Activated CD4-positive, CD25-positive, alpha-beta regulatory T cell (primary cell): ENCODE measurements at regions not wholly inside any gene's neighbourhood (a gene's known extent, or its start where the extent isn't known, plus 50 kb on each side); places are given as distances from the start of the nearest gene placed in this dataset.
"Not testable (repeated sequence)": the region's sequence is repeated elsewhere in the genome, so short reads cannot be mapped to it uniquely, and the experiment has no call there.

ENCODE experiments used
- DNase-seq, 4 experiments: peaks; one replicate each; lab custom pipeline; 2025; lab: John Stamatoyannopoulos, UW

- no peak for DNase-seq
Observed at GRCh38 chr6:141393405-141394124, 739.2 kb upstream of the GJE1 start.

DNA sequence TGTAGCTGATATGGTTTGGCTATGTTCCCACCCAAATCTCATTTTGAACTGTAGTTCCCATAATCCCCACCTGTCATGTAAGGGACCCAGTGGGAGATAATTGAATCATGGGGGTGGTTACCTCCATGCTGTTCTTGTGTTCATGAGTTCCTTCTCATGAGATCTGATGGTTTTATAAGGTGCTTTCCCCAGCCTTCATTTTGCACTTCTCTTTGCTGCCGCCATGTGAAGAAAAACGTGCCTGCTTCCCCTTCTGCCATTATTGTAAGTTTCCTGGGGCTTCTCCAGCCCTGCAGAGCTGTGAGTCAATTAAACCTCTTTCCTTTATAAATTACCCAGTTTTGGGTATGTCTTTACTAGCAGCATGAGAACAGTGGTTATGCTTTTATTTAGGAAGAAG, 741.6 kb upstream of the GJE1 start:
- not testable (repeated sequence) for DNase-seq

DNA sequence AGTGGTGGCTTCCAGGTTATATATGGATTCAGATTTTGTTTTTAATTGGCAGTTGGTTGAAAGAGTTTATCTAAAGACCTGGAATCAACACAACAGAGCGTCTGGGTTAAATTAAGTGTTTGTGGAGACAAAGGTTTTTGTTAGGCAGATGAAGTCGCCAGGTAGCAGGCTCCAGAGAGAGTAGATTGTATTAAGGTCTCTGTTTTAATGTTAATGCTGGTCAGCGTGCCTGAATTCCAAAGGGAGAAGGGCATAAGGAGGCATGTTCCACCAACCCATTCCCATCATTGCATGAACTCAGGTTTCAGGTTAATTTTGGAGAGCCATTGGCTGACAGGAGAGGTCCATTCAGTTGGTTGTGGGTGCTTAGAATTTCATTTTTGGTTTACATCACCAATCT, 744.1 kb upstream of the GJE1 start:
- DNase-seq, result no peak

GRCh38 chr6:141370438-141370837, 762.3 kb upstream of the GJE1 start:
- DNase-seq, result no peak

DNA sequence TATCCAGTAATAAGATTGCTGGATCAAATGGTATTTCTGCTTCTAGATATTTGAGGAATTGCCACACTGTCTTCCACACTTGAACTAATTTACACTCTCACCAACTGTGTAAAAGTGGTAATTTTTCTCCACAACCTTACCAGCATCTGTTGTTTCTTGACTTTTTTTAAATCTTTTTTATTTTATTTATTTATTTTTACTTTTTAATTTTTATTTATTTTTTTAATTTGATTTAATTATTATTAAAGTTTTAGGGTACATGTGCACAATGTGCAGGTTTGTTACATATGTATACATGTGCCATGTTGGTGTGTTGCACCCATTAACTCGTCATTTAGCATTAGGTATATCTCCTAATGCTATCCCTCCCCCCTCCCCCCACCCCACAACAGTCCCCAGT, 765.9 kb upstream of the GJE1 start:
- not testable (repeated sequence) for DNase-seq

- DNase-seq, result no peak
Observed at GRCh38 chr6:141364694-141365093, 768.0 kb upstream of the GJE1 start.

DNA sequence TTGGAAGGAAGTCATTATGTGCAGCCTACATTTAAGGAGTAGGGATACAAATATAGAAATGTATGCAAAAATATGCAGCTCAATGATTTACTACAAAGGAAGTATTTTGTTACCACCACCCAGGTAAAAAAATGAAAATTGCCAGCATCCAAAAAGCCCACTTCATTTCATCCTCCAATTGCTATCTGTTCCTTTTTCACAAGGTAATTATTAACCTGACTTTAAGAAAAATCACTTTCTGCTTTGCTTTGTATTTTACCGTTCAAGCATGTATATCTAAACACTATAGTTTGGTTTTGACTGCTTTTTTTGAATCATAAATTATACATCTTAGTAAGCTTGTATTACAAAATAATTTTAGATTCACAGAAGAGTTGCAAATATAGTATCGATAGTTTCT, 768.5 kb upstream of the GJE1 start:
- no peak for DNase-seq

DNA sequence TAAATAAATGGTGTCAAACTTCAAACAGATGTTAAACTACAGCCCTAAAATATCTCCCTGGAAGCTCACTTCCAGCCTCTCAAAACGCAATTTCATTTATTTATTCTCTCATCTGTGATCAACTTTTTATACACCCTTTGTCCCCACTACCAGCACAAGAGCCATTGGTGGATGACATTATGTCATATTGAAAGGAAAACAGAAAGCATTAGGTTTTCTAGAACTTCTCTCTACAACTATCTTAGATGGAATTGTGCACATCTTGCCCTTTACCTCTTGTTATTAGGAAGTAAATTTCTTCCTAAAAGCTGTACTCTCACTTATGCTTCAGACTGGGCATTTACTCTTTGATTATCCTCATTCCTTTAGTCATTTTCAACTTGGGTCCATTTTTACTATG, 771.2 kb upstream of the GJE1 start:
- DNase-seq, result no peak

DNA sequence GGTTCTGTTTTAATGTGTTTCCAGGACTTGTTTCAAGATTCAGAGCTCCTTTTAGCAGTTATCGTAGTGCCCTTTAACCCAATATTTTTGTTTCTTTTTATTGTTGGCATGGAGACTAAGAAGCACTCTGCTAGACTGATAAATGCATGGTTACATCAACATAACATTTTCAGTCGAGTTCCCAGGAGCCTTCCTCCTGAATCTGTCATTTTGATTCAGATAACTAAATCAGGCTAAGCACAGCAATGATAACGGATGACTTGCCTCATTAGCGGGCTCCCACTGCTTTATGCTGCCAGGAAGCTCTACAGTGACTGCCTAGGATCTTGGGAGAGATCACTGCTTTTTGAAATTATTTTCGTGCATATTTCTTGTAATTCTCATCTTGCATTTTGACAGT, 772.8 kb upstream of the GJE1 start:
- DNase-seq, result no peak

GRCh38 chr6:141354191-141354955, 778.4 kb upstream of the GJE1 start:
- DNase-seq, result no peak

- DNase-seq, result no peak
Observed at GRCh38 chr6:141351721-141352120, 781.0 kb upstream of the GJE1 start.

- DNase-seq, result no peak
Observed at GRCh38 chr6:141349710-141350109, 783.0 kb upstream of the GJE1 start.

DNA sequence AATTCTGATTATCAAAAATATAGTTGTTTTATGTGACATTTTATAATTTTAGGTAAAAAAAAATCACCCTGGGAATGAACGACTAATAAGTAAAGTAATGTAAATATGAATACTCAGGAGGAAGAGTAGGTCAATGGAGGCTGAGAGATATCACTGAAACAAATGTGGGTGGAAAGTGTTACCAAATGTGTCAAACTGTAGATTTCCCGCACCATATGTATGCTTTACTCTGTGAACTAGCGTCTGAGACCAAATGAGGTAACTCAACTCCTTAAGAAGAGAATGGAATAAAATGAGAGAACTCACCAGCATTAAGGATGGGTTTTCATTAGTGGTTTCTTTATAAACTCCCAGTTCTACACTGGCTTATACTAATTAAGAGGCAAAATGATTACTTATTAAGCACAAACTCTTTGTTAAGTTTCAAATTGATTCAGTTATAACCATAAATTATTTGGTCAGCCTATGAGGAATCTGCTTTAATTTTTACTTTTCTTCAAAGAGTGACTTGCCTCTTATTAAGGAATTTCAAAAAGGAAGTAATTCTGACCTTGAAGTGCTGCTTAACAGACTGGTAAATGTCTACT, 784.7 kb upstream of the GJE1 start:
- no peak for DNase-seq

- DNase-seq, result no peak
Observed at GRCh38 chr6:141347086-141347485, 785.6 kb upstream of the GJE1 start.

GRCh38 chr6:141346535-141346934, 786.2 kb upstream of the GJE1 start:
- no peak for DNase-seq

GRCh38 chr6:141337191-141337590, 795.5 kb upstream of the GJE1 start:
- DNase-seq, result no peak

- no peak for DNase-seq
Observed at GRCh38 chr6:141335477-141336273, 797.0 kb upstream of the GJE1 start.

DNA sequence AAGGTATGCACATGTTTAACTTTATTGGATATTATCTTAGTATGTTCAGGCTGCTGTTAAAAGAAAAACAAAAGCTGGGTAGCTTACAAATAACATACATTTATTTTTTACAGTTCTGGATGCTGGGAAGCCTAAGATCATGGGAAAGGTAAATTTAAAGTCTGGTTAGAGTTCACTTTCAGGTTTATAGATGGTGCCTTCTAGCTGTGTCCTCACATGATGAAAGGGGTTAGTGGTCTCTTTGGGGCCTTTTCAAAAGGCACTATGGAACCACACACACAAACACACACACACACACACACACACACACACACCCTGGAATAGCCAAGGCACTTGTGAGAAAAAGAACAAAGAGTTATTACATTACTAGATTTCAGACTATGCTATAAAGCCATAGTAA, 805.8 kb upstream of the GJE1 start:
- DNase-seq, result no peak

DNA sequence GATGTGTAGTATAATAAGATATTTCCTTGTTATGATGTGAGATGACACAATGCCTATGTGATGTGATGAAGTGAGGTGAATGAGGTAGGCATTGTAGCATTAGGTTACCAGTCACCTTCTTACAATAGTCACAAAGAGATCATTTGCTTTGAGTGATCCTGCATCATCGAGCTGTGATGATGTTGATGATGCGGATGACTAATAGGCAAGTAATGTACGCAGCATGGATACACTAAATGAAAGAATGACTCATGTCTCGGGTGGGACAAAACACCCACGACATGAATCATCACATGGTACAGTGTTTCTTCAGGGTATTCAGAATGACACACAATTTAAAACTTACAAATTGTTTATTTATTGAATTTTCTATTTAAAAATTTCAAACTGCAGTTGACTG, 806.3 kb upstream of the GJE1 start:
- DNase-seq, result peak in 2 of 4 experiments; percentile 0 to 1

DNA sequence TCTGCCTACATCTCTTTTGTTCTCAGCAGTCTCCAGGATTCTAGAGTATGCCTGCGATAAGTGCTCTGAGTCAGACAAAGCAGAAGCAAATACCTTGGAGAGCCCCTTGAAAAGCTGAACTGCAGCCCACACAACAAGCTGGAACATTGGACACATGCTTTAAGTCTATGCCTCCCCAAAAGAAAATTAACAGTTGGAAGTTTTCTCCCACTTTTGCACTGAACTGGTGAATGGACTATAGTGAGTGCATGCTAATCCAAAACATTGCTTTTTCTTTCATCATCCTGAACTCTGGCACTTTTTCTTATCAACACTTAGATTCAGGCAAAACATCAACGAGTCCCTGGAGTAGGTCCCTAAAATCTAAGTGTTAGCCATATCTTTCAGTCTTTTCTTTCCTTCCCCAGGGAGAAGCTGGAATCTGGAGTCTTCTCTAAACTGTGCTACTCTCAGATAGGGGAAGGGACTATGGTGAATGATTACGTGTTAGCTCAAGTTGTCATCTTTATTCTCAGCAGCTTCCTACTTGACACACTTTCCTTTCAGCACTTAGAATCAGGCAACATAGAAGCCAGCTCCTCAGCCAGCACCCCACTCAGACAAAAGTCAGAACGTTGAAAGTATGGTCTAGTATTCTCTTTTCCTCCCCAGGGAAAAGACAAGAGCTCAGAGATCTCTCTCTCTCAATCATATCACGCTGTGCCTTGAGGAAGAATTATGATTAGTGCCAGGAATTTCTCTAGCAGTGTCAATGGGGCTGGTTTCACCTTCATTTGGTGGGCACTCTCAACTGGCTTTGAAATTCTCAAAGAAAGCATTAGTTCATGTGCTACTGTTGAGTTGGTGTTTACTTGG, 811.0 kb upstream of the GJE1 start:
- DNase-seq, result no peak

- DNase-seq, result no peak
Observed at GRCh38 chr6:141316236-141316635, 816.5 kb upstream of the GJE1 start.

DNA sequence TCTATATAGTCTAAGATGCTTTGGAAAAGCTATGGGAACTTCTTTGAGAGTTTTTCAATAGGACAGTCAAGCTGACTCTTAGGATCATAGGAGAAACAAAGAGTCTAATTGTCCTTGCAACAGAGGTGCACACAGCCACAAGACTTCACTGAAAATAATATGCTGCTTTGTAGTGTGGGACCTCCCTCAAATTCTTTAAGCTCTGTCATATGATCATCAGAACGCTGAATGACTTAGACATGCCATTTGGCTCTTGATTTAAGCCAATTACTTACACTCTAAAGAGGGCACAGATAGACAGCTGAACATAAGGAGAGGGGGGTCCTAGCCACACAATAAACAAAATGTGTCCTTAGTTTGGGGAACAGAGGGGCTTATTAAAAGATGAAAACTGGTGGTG, 818.7 kb upstream of the GJE1 start:
- no peak for DNase-seq
